ENCODE measurements at regions not wholly inside any gene's neighbourhood (a gene's known extent, or its start where the extent isn't known, plus 50 kb on each side); places are given as distances from the start of the nearest gene placed in this dataset.

GRCh38 chr14:25220514-25220913 lies 170.6 kb upstream of the STXBP6 start:
- intact Hi-C loops (cut with DNase I; ENCODE audit: low total_unique reads): no loop called here
- H3K27me3 ChIP-seq: no peaks in the 10 kb centered on the region
- no peaks in the 10 kb centered on the region for H3K9me3 ChIP-seq
- no peak overlapping the region for H3K4me3 ChIP-seq
- H3K36me3 ChIP-seq: no peaks in the 10 kb centered on the region
- no peaks in the 10 kb centered on the region for H3K4me1 ChIP-seq
- TF ChIP-seq POLR2A (IDR thresholded peaks at IDR 0.05) (no peak), CTCF (IDR thresholded peaks at IDR 0.05) (no peak), POLR2AphosphoS5 (IDR thresholded peaks at IDR 0.05) (no peak)
- no peak overlapping the region for H3K27ac ChIP-seq
- no peak for DNase-seq (ENCODE audit: low spot score in 2 of 2)

GRCh38 chr14:25215607-25216006 lies 165.7 kb upstream of the STXBP6 start:
- DNase-seq (ENCODE audit: low spot score in 2 of 2): no peak
- no peaks in the 10 kb centered on the region for H3K4me1 ChIP-seq
- H3K9me3 ChIP-seq: no peaks in the 10 kb centered on the region
- H3K36me3 ChIP-seq: no peaks in the 10 kb centered on the region
- H3K27ac ChIP-seq: no peak overlapping the region
- no peak overlapping the region for H3K4me3 ChIP-seq
- no peak for TF ChIP-seq POLR2A (IDR thresholded peaks at IDR 0.05)
- H3K27me3 ChIP-seq: no peaks in the 10 kb centered on the region
- intact Hi-C loops (cut with DNase I; ENCODE audit: low total_unique reads): no loop called here

GRCh38 chr14:25197885-25198284 lies 147.9 kb upstream of the STXBP6 start:
- Histone ChIP-seq H3K4me1 (no peaks in the 10 kb centered on the region), H3K9me3 (peaks cover 0 to 3% of the 10 kb centered on the region in 2 donors), H3K27ac (no peak overlapping the region), H3K4me3 (no peak overlapping the region), H3K27me3 (no peaks in the 10 kb centered on the region), H3K36me3 (no peaks in the 10 kb centered on the region)
- intact Hi-C loops (cut with DNase I; ENCODE audit: low total_unique reads): no loop called here
- no peak for DNase-seq (ENCODE audit: low spot score in 2 of 2)
- TF ChIP-seq CTCF (IDR thresholded peaks at IDR 0.05): no peak
- no peak for TF ChIP-seq POLR2AphosphoS5 (IDR thresholded peaks at IDR 0.05)
- no peak for TF ChIP-seq POLR2A (IDR thresholded peaks at IDR 0.05)

- TF ChIP-seq POLR2A (IDR thresholded peaks at IDR 0.05): no peak
- TF ChIP-seq POLR2AphosphoS5 (IDR thresholded peaks at IDR 0.05): no peak
- TF ChIP-seq CTCF (IDR thresholded peaks at IDR 0.05): no peak
Observed at GRCh38 chr14:25180221-25180620, 130.3 kb upstream of the STXBP6 start.

GRCh38 chr14:25178255-25178654 lies 128.3 kb upstream of the STXBP6 start:
- Histone ChIP-seq H3K27me3 (no peaks in the 10 kb centered on the region), H3K27ac (no peak overlapping the region), H3K4me3 (no peak overlapping the region), H3K36me3 (no peaks in the 10 kb centered on the region), H3K4me1 (no peaks in the 10 kb centered on the region), H3K9me3 (no peaks in the 10 kb centered on the region)
- no peak for DNase-seq (ENCODE audit: low spot score in 2 of 2)
- intact Hi-C loops (cut with DNase I; ENCODE audit: low total_unique reads): no loop called here
- no peak for TF ChIP-seq POLR2AphosphoS5 (IDR thresholded peaks at IDR 0.05)
- TF ChIP-seq POLR2A (IDR thresholded peaks at IDR 0.05): no peak
- TF ChIP-seq CTCF (IDR thresholded peaks at IDR 0.05): no peak

More at GRCh38 chr14:25180221-25180620, 130.3 kb upstream of the STXBP6 start:
- Histone ChIP-seq H3K4me1 (no peaks in the 10 kb centered on the region), H3K4me3 (no peak overlapping the region), H3K36me3 (no peaks in the 10 kb centered on the region), H3K9me3 (no peaks in the 10 kb centered on the region), H3K27ac (no peak overlapping the region), H3K27me3 (no peaks in the 10 kb centered on the region)
- no peak for DNase-seq (ENCODE audit: low spot score in 2 of 2)
- intact Hi-C loops (cut with DNase I; ENCODE audit: low total_unique reads): no loop called here

All from breast epithelium (tissue), 4 donors.